HCT116 (cell line): ENCODE measurements at regions not wholly inside any gene's neighbourhood (a gene's known extent, or its start where the extent isn't known, plus 50 kb on each side); places are given as distances from the start of the nearest gene placed in this dataset.

Experiments
- CEBPB ChIP-seq: IDR thresholded peaks from 2 replicates; pipeline ENCODE4 v1.6.1; 2012; ENCODE audit warnings: low read depth
- EZH2 ChIP-seq: fragments of 200-600 bp; sonication (generic); IDR thresholded peaks from 2 replicates; pipeline ENCODE4 v1.6.1; 2017; ENCODE audit warnings: antibody characterized with exemption, mixed run types
- FOSL1 ChIP-seq: IDR thresholded peaks from 2 replicates; pipeline ENCODE4 v1.6.1; 2012; ENCODE audit warnings: low read depth
- POLR2AphosphoS5 ChIP-seq: IDR thresholded peaks from 2 replicates; pipeline ENCODE4 v1.6.1; 2011; ENCODE audit warnings: mild to moderate bottlenecking, low read depth, low read length, moderate library complexity
- RAD21 ChIP-seq: IDR thresholded peaks from 2 replicates; pipeline ENCODE4 v1.6.1; 2012; ENCODE audit warnings: low read depth, mild to moderate bottlenecking
- ZFX ChIP-seq: fragments of 450-650 bp; IDR thresholded peaks from 2 replicates; pipeline ENCODE4 v1.6.1; 2017
- ZNF274 ChIP-seq: fragments of 200-500 bp; sonication (Bioruptor generic); IDR thresholded peaks from 2 replicates; pipeline ENCODE4 v1.6.1; 2014; ENCODE audit warnings: mild to moderate bottlenecking, low read depth, low read length, inconsistent platforms
- TF ChIP-seq, protein P1 (sequence below), 3 experiments: fragments of 200-600 bp in 1 of 3; sonication (generic) in 1 of 3; IDR thresholded peaks in 2 of 3; conservative IDR thresholded peaks in 1 of 3; 2 replicates each; pipeline ENCODE4 v1.5.1; 2012 to 2017; ENCODE audit warnings: low read depth in 2 of 3, low read length in 2 of 3, antibody characterized with exemption in 1 of 3, borderline replicate concordance in 1 of 3, control low read depth in 1 of 3, mild to moderate bottlenecking in 1 of 3, mixed read lengths in 1 of 3, mixed run types in 1 of 3, moderate library complexity in 1 of 3; ENCODE audit not compliant: insufficient read depth in 1 of 3
- TF ChIP-seq, protein P2 (sequence below): IDR thresholded peaks from 2 replicates; pipeline ENCODE4 v1.6.1; 2012; ENCODE audit warnings: low read depth
- TF ChIP-seq, protein P3 (sequence below): IDR thresholded peaks from 2 replicates; pipeline ENCODE4 v1.6.1; 2012

DNA sequence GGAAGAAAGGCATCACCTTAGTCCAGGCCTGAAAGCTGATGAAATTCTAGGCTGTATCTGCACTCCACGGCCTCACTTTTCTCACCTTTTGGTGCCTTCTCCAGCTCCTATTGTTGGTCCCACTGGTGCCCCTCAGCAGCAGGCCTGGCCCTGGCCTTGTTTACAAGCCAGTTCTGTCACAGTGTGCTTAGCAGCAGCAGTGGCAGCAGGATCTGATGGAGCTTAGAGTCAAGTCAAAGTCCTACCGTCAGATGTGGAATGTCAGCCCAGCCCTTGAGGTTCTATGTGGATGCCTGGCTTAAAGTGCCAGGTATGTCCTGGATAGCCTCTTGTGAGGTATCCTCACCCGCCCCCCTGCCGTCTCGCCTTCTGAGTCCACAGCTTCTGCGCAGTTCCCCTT is 281.3 kb downstream of the SUCLG1 start:
- TF ChIP-seq EZH2, result no peak
- TF ChIP-seq FOSL1, result no peak
- no peak for TF ChIP-seq RAD21
- no peak for TF ChIP-seq POLR2AphosphoS5
- TF ChIP-seq CEBPB, result no peak
- TF ChIP-seq ZFX, result no peak
- TF ChIP-seq, protein P1, sequence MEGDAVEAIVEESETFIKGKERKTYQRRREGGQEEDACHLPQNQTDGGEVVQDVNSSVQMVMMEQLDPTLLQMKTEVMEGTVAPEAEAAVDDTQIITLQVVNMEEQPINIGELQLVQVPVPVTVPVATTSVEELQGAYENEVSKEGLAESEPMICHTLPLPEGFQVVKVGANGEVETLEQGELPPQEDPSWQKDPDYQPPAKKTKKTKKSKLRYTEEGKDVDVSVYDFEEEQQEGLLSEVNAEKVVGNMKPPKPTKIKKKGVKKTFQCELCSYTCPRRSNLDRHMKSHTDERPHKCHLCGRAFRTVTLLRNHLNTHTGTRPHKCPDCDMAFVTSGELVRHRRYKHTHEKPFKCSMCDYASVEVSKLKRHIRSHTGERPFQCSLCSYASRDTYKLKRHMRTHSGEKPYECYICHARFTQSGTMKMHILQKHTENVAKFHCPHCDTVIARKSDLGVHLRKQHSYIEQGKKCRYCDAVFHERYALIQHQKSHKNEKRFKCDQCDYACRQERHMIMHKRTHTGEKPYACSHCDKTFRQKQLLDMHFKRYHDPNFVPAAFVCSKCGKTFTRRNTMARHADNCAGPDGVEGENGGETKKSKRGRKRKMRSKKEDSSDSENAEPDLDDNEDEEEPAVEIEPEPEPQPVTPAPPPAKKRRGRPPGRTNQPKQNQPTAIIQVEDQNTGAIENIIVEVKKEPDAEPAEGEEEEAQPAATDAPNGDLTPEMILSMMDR (IDR thresholded peaks at IDR 0.05 in 2 of 3, conservative IDR thresholded peaks at IDR 0.05 in 1 of 3; ENCODE audit: borderline replicate concordance in 1 of 3, insufficient read depth in 1 of 3, low read depth in 2 of 3, low read length in 2 of 3), result no peak
- no peak for TF ChIP-seq ZNF274
- TF ChIP-seq, protein P2, sequence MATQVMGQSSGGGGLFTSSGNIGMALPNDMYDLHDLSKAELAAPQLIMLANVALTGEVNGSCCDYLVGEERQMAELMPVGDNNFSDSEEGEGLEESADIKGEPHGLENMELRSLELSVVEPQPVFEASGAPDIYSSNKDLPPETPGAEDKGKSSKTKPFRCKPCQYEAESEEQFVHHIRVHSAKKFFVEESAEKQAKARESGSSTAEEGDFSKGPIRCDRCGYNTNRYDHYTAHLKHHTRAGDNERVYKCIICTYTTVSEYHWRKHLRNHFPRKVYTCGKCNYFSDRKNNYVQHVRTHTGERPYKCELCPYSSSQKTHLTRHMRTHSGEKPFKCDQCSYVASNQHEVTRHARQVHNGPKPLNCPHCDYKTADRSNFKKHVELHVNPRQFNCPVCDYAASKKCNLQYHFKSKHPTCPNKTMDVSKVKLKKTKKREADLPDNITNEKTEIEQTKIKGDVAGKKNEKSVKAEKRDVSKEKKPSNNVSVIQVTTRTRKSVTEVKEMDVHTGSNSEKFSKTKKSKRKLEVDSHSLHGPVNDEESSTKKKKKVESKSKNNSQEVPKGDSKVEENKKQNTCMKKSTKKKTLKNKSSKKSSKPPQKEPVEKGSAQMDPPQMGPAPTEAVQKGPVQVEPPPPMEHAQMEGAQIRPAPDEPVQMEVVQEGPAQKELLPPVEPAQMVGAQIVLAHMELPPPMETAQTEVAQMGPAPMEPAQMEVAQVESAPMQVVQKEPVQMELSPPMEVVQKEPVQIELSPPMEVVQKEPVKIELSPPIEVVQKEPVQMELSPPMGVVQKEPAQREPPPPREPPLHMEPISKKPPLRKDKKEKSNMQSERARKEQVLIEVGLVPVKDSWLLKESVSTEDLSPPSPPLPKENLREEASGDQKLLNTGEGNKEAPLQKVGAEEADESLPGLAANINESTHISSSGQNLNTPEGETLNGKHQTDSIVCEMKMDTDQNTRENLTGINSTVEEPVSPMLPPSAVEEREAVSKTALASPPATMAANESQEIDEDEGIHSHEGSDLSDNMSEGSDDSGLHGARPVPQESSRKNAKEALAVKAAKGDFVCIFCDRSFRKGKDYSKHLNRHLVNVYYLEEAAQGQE, result no peak
- TF ChIP-seq, protein P3, sequence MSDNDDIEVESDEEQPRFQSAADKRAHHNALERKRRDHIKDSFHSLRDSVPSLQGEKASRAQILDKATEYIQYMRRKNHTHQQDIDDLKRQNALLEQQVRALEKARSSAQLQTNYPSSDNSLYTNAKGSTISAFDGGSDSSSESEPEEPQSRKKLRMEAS, result no peak
